ENCODE measurements at regions not wholly inside any gene's neighbourhood (a gene's known extent, or its start where the extent isn't known, plus 50 kb on each side); places are given as distances from the start of the nearest gene placed in this dataset.
A peak's percentile ranks its signal among the peaks of the same experiment; 100 is the strongest.

DNA sequence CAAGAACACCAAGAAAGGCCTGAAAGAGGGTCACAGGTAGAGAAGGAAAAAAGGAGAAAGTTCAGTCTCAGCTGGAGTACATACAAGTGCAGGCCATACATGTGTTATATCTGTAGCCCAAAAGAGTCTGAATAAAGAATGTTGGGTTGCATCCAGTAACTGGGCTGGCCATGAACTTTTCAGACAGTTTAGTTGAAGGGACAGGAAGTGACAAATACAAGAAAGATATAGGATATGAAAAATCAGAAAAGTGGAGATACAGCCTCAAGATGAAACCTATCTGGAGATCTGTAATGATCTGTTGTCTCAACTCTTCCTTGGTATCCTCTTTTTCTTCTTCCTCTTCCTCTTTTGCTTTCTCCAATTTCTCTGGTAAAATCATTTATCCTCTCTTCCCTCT is 671.7 kb downstream of the MECOM start:
- H2AFZ ChIP-seq (replicated peaks; ENCODE audit: low read length, poor library complexity): no peak overlapping the region
- no peak overlapping the region for H3K4me2 ChIP-seq (ENCODE audit: low read depth, low read length)
- no peak overlapping the region for H3K23ac ChIP-seq (ENCODE audit: low read depth, low read length)
- in situ Hi-C loops (cut with MboI; ENCODE audit: low sequenced_read_pairs) (no loop called here), dilution Hi-C loops (cut with HindIII; ENCODE audit: low sequenced_read_pairs, unreplicated experiment) (no loop called here), intact Hi-C loops (cut with micrococcal nuclease) (no loop called here)
- no peak overlapping the region for H2BK120ac ChIP-seq (ENCODE audit: low read depth, low read length)
- H4K91ac ChIP-seq (ENCODE audit: insufficient read depth, low read depth, low read length): no peak overlapping the region
- H2AK5ac ChIP-seq (ENCODE audit: low read depth, low read length): no peak overlapping the region
- H3K4me1 ChIP-seq (ENCODE audit: control insufficient read depth, insufficient read depth, low read length): peaks cover 2% of the 10 kb centered on the region; the same call in 1 of the 2 replicates
- no peak overlapping the region for H3K4ac ChIP-seq (ENCODE audit: low read depth, low read length)
- DNase-seq (peak; percentile 15), ATAC-seq (ENCODE audit: low read depth) (no peak)
- no peak overlapping the region for H3K56ac ChIP-seq (ENCODE audit: extremely low read depth, insufficient read depth, low read length)
- H3K27ac ChIP-seq (ENCODE audit: insufficient read depth, low read length): no peak overlapping the region
- H3K9me1 ChIP-seq (ENCODE audit: insufficient read depth, low read length): no peaks in the 10 kb centered on the region
- H3K79me1 ChIP-seq (ENCODE audit: low read depth in 1 of 2, low read length in 2 of 2): no peaks in the 10 kb centered on the region
- no peaks in the 10 kb centered on the region for H4K20me1 ChIP-seq (ENCODE audit: insufficient read depth, low read length)
- H3K14ac ChIP-seq (replicated peaks; ENCODE audit: low read depth, low read length): peak overlapping the region; percentile 70; the same call in 1 of the 2 replicates
- H2AK9ac ChIP-seq (replicated peaks; ENCODE audit: low read depth, low read length, poor library complexity): no peak overlapping the region
- POLR2A ChIA-PET (ENCODE audit: unreplicated experiment): no interaction called here
- no peak overlapping the region for H4K8ac ChIP-seq (ENCODE audit: low read depth in 2 of 2, low read length in 2 of 2)
- no peak overlapping the region for H2BK20ac ChIP-seq (ENCODE audit: low read depth, low read length)
- H3K4me3 ChIP-seq (ENCODE audit: insufficient read depth, low read depth, low read length): no peak overlapping the region
- TF ChIP-seq POLR2A (IDR thresholded peaks at IDR 0.05; ENCODE audit: low read depth, low read length) (no peak), RAD21 (IDR thresholded peaks at IDR 0.05; ENCODE audit: low read length) (no peak)
- TF ChIP-seq, protein P1, sequence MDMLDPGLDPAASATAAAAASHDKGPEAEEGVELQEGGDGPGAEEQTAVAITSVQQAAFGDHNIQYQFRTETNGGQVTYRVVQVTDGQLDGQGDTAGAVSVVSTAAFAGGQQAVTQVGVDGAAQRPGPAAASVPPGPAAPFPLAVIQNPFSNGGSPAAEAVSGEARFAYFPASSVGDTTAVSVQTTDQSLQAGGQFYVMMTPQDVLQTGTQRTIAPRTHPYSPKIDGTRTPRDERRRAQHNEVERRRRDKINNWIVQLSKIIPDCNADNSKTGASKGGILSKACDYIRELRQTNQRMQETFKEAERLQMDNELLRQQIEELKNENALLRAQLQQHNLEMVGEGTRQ (IDR thresholded peaks at IDR 0.05; ENCODE audit: low read depth, low read length): no peak
- H3K9me3 ChIP-seq (ENCODE audit: control insufficient read depth, insufficient read depth, low read length): no peaks in the 10 kb centered on the region
- H3K9ac ChIP-seq (ENCODE audit: low read depth, low read length): no peak overlapping the region
- BruUV-seq (replicated peaks): no TSS peak
- no peaks in the 10 kb centered on the region for H3K27me3 ChIP-seq (ENCODE audit: control insufficient read depth, insufficient read depth, low read length)
- no peak overlapping the region for H3K18ac ChIP-seq (ENCODE audit: low read depth, low read length)
- CTCF ChIA-PET: no interaction called here
- no peak overlapping the region for H4K5ac ChIP-seq (ENCODE audit: low read depth, low read length)
- H3K36me3 ChIP-seq (ENCODE audit: control insufficient read depth, insufficient read depth, low read length): no peaks in the 10 kb centered on the region
- no peak overlapping the region for H2BK15ac ChIP-seq (ENCODE audit: low read depth, low read length)
- no peak overlapping the region for H2BK5ac ChIP-seq (ENCODE audit: low read depth, low read length, poor library complexity, severe bottlenecking)
